SK-N-MC (cell line): ENCODE measurements at regions not wholly inside any gene's neighbourhood (a gene's known extent, or its start where the extent isn't known, plus 50 kb on each side); places are given as distances from the start of the nearest gene placed in this dataset.

Experiments used
- EZH2 ChIP-seq: fragments of 200-600 bp; sonication (generic); IDR thresholded peaks from one replicate; pipeline ENCODE4 v1.6.1; 2017; ENCODE audit warnings: antibody characterized with exemption
- POLR2AphosphoS5 ChIP-seq: IDR thresholded peaks from 2 replicates; pipeline ENCODE4 v1.6.1; 2012; ENCODE audit warnings: mild to moderate bottlenecking, low read depth, low read length, borderline replicate concordance

- TF ChIP-seq POLR2AphosphoS5, result no peak
- no peak for TF ChIP-seq EZH2
Observed at GRCh38 chr2:7588295-7588694, 671.1 kb downstream of the RNF144A start.
